Stomach (tissue), 8 donors: ENCODE measurements at regions not wholly inside any gene's neighbourhood (a gene's known extent, or its start where the extent isn't known, plus 50 kb on each side); places are given as distances from the start of the nearest gene placed in this dataset.

Experiments
- DNase-seq, 2 donors: peaks; one replicate each; pipeline versions ENCODE4 v3.0.0 to v3.0.0-alpha.2; 2013 to 2019
- H3K27ac ChIP-seq, 5 donors: fragments of 200-600 bp in 4 of 5; sonication (generic) in 4 of 5; one replicate each; pipeline ENCODE4 v1.5.1; 2013 to 2019; ENCODE audit warnings: mild to moderate bottlenecking in 1 of 5, moderate library complexity in 1 of 5
- H3K27me3 ChIP-seq, 3 donors: fragments of 200-600 bp; sonication (generic); one replicate each; pipeline ENCODE4 v1.5.1; 2017 to 2019; ENCODE audit warnings: mixed run types in 1 of 3
- H3K36me3 ChIP-seq, 4 donors: fragments of 200-600 bp; sonication (generic); 1 replicate in 3 of 4; 2 replicates in 1 of 4; pipeline ENCODE4 v1.5.1; 2016 to 2019
- H3K4me1 ChIP-seq, 4 donors: fragments of 200-600 bp; sonication (generic); one replicate each; pipeline ENCODE4 v1.5.1; 2016 to 2019
- H3K4me3 ChIP-seq, 4 donors: fragments of 200-600 bp; sonication (generic) in 3 of 4; one replicate each; pipeline ENCODE4 v1.5.1; 2016 to 2019; ENCODE audit warnings: mild to moderate bottlenecking in 1 of 4
- H3K9me3 ChIP-seq, 4 donors: fragments of 200-600 bp; sonication (generic); one replicate each; pipeline ENCODE4 v1.5.1; 2016 to 2019
- CTCF ChIP-seq, 7 experiments: fragments of 450-650 bp in 4 of 7; fragments of 200-600 bp in 3 of 7; sonication (generic) in 3 of 7; IDR thresholded peaks; one replicate each; pipeline ENCODE4 v1.5.1; 2016 to 2019; ENCODE audit warnings: antibody characterized with exemption in 7 of 7, control low read depth in 2 of 7, mild to moderate bottlenecking in 1 of 7
- EP300 ChIP-seq: sonication (generic); formaldehyde crosslinking; IDR thresholded peaks from one replicate; pipeline ENCODE4 v1.6.1; 2017; ENCODE audit warnings: antibody characterized with exemption
- POLR2A ChIP-seq, 4 donors: fragments of 450-650 bp; IDR thresholded peaks; one replicate each; pipeline ENCODE4 v1.6.1; 2016; ENCODE audit warnings: antibody characterized with exemption in 4 of 4, control low read depth in 2 of 4, mild to moderate bottlenecking in 1 of 4, moderate library complexity in 1 of 4
- POLR2AphosphoS5 ChIP-seq, 3 donors: sonication (generic); formaldehyde crosslinking; IDR thresholded peaks; one replicate each; pipeline ENCODE4 v1.6.1; 2016; ENCODE audit warnings: antibody characterized with exemption in 3 of 3
- WGBS, 5 donors: extraction: QIAGEN DNeasy Blood & Tissue Kit in 3 of 5; methylation state at CpG; one replicate each; pipeline versions ENCODE4 v1.1.5 to v1.1.7; 2013 to 2018; 5-methylcytosine and 5-hydroxymethylcytosine counted together
- intact Hi-C: fragments of 100-400 bp; cut with DNase I; formaldehyde crosslinking; loops from one replicate; pipeline ENCODE4 v1.15.1; 2023; ENCODE audit warnings: low total_unique reads
- donor health status: healthy with polysubstance abuse.
- donor health status: Bipolar disorder and iron deficiency.
- donor health status: healthy.

DNA sequence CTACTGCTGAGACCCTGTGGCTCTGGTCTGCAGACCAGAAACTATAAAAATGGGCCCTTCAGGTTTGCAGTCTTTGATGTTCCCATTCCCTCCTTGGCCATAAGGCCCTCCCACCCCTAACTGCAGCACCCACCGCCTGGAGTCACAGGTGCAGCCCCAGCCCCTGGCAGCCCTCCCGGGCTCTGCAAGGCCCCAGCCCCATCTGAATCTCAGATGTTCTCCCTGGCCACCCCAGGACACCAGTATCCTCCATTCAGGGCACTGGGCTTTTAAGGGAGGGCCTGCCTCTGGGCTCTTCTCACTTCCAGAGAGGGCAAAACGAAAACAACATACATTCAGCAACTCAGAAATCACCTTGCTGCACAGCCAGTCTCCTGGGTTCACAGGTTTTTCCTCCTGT, 107.7 kb upstream of the RET start:
- no peak for TF ChIP-seq CTCF (IDR thresholded peaks at IDR 0.05)
- TF ChIP-seq POLR2AphosphoS5 (IDR thresholded peaks at IDR 0.05): no peak
- no peak for TF ChIP-seq EP300
- no peaks in the 10 kb centered on the region for H3K36me3 ChIP-seq
- WGBS, 5 donors: 61 to 84% (median 72%) methylated on average over 3 of the region's 3 CpGs
- no peaks in the 10 kb centered on the region for H3K9me3 ChIP-seq
- no peak overlapping the region for H3K4me3 ChIP-seq
- no peaks in the 10 kb centered on the region for H3K4me1 ChIP-seq
- intact Hi-C loops: no loop called here
- peak in 1 of 2 donors; percentile 9 for DNase-seq
- peaks cover 0 to 15% (median 0%) of the 10 kb centered on the region in 3 donors for H3K27me3 ChIP-seq
- no peak overlapping the region for H3K27ac ChIP-seq

- H3K27me3 ChIP-seq: peaks cover 0 to 15% (median 0%) of the 10 kb centered on the region in 3 donors
- WGBS, 5 donors: 81 to 88% (median 84%) methylated on average over 6 of the region's 6 CpGs
- no peak for DNase-seq
- no peaks in the 10 kb centered on the region for H3K36me3 ChIP-seq
- intact Hi-C loops: no loop called here
- H3K9me3 ChIP-seq: no peaks in the 10 kb centered on the region
- H3K27ac ChIP-seq: no peak overlapping the region
- no peak overlapping the region for H3K4me3 ChIP-seq
- no peaks in the 10 kb centered on the region for H3K4me1 ChIP-seq
- no peak for TF ChIP-seq CTCF (IDR thresholded peaks at IDR 0.05)
- no peak for TF ChIP-seq POLR2A (IDR thresholded peaks at IDR 0.05)
- no peak for TF ChIP-seq EP300
- no peak for TF ChIP-seq POLR2AphosphoS5 (IDR thresholded peaks at IDR 0.05)
Observed at GRCh38 chr10:42969909-42970308, 107.0 kb upstream of the RET start.

DNA sequence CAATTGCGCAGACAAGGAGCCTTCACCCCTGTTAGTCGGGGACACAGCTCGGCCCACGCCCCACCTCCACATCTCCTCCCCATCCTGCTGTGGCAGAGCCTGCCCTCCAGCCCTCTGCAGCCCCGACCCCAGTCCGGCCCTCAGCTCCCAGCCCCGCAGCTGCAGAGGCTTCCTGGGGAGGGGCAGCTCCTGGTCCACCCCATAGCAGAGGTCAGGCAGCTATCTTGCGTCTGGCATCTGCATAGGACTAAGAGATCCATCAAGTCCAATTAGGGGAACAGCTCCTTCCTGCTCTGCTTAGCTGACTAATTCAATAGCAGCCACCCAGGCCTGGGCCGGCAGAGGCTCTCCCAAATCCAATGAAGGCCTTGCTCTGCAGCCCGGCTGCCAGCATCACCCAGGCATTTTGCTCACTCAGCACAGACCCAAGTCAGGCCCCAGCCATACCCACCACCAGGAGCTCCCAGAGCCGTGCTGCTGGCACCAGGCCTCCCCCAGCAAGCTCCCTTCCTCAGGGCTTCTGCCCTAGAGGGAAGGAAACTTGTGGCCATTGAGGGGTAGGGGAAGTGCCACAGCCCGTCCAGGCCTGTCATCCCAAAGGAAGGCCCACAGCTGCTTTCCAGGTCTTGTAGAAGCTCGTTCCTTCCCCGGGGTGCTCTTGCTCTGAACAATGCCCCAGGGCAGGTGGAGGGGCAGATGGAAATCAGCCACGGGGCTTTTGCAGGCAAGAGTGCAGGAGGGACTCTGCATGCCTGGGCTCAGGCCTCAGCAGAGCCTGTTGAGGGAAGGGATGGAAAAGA, 106.2 kb upstream of the RET start:
- H3K9me3 ChIP-seq: no peaks in the 10 kb centered on the region
- TF ChIP-seq POLR2A (IDR thresholded peaks at IDR 0.05) (no peak), EP300 (no peak), POLR2AphosphoS5 (IDR thresholded peaks at IDR 0.05) (no peak), CTCF (IDR thresholded peaks at IDR 0.05) (no peak)
- intact Hi-C loops: no loop called here
- H3K4me1 ChIP-seq: no peaks in the 10 kb centered on the region
- H3K27me3 ChIP-seq: peaks cover 0 to 15% (median 0%) of the 10 kb centered on the region in 3 donors
- no peak overlapping the region for H3K27ac ChIP-seq
- no peaks in the 10 kb centered on the region for H3K36me3 ChIP-seq
- H3K4me3 ChIP-seq: no peak overlapping the region
- WGBS, 5 donors: 74 to 86% (median 82%) methylated on average over 14 to 15 of the region's 15 CpGs
- DNase-seq: peak; percentile 22 to 46

- intact Hi-C loops: no loop called here
- no peak overlapping the region for H3K4me3 ChIP-seq
- TF ChIP-seq POLR2A (IDR thresholded peaks at IDR 0.05): no peak
- TF ChIP-seq CTCF (IDR thresholded peaks at IDR 0.05): no peak
- TF ChIP-seq POLR2AphosphoS5 (IDR thresholded peaks at IDR 0.05): no peak
- TF ChIP-seq EP300: no peak
- H3K4me1 ChIP-seq: no peaks in the 10 kb centered on the region
- peaks cover 0 to 15% (median 0%) of the 10 kb centered on the region in 3 donors for H3K27me3 ChIP-seq
- H3K9me3 ChIP-seq: no peaks in the 10 kb centered on the region
- H3K36me3 ChIP-seq: no peaks in the 10 kb centered on the region
- H3K27ac ChIP-seq: no peak overlapping the region
- 71 to 88% (median 84%) methylated on average over 4 of the region's 4 CpGs for WGBS, 5 donors
- DNase-seq: no peak
Observed at GRCh38 chr10:42971251-42971599, 105.6 kb upstream of the RET start.
